ENCODE measurements at regions not wholly inside any gene's neighbourhood (a gene's known extent, or its start where the extent isn't known, plus 50 kb on each side); places are given as distances from the start of the nearest gene placed in this dataset.

DNA sequence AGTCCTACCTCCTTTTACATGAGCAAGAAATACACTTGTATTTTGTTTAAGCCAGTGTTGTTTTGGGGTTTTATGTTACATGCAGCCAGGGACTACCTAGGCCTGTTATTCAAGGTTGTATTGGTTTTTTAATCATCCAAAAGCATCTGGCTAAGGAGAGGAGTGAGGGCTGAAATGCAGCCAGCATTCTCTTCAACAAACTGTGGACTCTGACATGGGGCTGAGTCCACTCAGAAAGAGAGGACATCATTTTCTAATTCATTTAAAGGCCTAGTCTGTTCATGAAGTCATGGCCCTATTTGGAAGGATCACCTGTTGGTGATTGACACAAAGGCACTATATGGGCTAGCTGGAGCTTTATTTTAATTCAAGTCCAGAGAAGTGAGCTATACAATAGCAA lies 190.4 kb downstream of the TTLL7 start:
- TF ChIP-seq NR2F1 (conservative IDR thresholded peaks at IDR 0.05) (no peak), JUNB (IDR thresholded peaks at IDR 0.05) (no peak), CBFB (IDR thresholded peaks at IDR 0.05; ENCODE audit: low read depth) (no peak), IKZF1 (conservative IDR thresholded peaks at IDR 0.05) (no peak)
